HK-2 (cell line): ENCODE measurements at regions not wholly inside any gene's neighbourhood (a gene's known extent, or its start where the extent isn't known, plus 50 kb on each side); places are given as distances from the start of the nearest gene placed in this dataset.
"Not testable (repeated sequence)": the region's sequence is repeated elsewhere in the genome, so short reads cannot be mapped to it uniquely, and the experiment has no call there.

ENCODE experiments used
- DNase-seq: peaks from one replicate; pipeline ENCODE4 v3.0.0-alpha.2; 2018; ENCODE audit not compliant: unreplicated experiment

- no peak for DNase-seq
These were observed 864.8 kb upstream of the AUTS2 start for GRCh38 chr7:68733219-68734153.

- no peak for DNase-seq
These were observed 863.8 kb upstream of the AUTS2 start for GRCh38 chr7:68734431-68734830.

GRCh38 chr7:68739306-68739705, 859.0 kb upstream of the AUTS2 start:
- DNase-seq = no peak

GRCh38 chr7:68744036-68744435, 854.2 kb upstream of the AUTS2 start:
- DNase-seq = no peak

- no peak for DNase-seq
These were observed 849.1 kb upstream of the AUTS2 start for GRCh38 chr7:68748934-68749900.

GRCh38 chr7:68752485-68753178, 845.6 kb upstream of the AUTS2 start:
- no peak for DNase-seq

GRCh38 chr7:68754414-68754813, 843.9 kb upstream of the AUTS2 start:
- DNase-seq = no peak

- no peak for DNase-seq
These were observed 841.2 kb upstream of the AUTS2 start for GRCh38 chr7:68756986-68757495.

GRCh38 chr7:68760556-68760955, 837.7 kb upstream of the AUTS2 start:
- no peak for DNase-seq

- no peak for DNase-seq
These were observed 830.8 kb upstream of the AUTS2 start for GRCh38 chr7:68767462-68767861.

GRCh38 chr7:68770649-68771048, 827.6 kb upstream of the AUTS2 start:
- no peak for DNase-seq

GRCh38 chr7:68776326-68776725, 821.9 kb upstream of the AUTS2 start:
- no peak for DNase-seq

- no peak for DNase-seq
These were observed 814.6 kb upstream of the AUTS2 start for GRCh38 chr7:68783684-68784083.

GRCh38 chr7:68785036-68785435, 813.2 kb upstream of the AUTS2 start:
- no peak for DNase-seq

- no peak for DNase-seq
These were observed 810.7 kb upstream of the AUTS2 start for GRCh38 chr7:68787566-68787965.

- not testable (repeated sequence) for DNase-seq
These were observed 809.7 kb upstream of the AUTS2 start for GRCh38 chr7:68788529-68788928.

- no peak for DNase-seq
These were observed 808.7 kb upstream of the AUTS2 start for GRCh38 chr7:68789597-68789996.

GRCh38 chr7:68792351-68792750, 805.9 kb upstream of the AUTS2 start:
- no peak for DNase-seq

GRCh38 chr7:68793513-68793912, 804.8 kb upstream of the AUTS2 start:
- no peak for DNase-seq

GRCh38 chr7:68800316-68800715, 798.0 kb upstream of the AUTS2 start:
- no peak for DNase-seq

- no peak for DNase-seq
These were observed 793.1 kb upstream of the AUTS2 start for GRCh38 chr7:68805159-68805558.

GRCh38 chr7:68807666-68808065, 790.6 kb upstream of the AUTS2 start:
- no peak for DNase-seq
